B cell (primary cell): ENCODE measurements at regions not wholly inside any gene's neighbourhood (a gene's known extent, or its start where the extent isn't known, plus 50 kb on each side); places are given as distances from the start of the nearest gene placed in this dataset.

Source experiments
- EZH2 ChIP-seq: IDR thresholded peaks from 2 replicates; pipeline ENCODE4 v1.6.1; 2012; ENCODE audit warnings: borderline replicate concordance, low read depth, mild to moderate bottlenecking, moderate library complexity, low read length; ENCODE audit not compliant: insufficient read depth, poor library complexity, severe bottlenecking
- TF ChIP-seq, protein P1 (sequence below): fragments of 200-600 bp; IDR thresholded peaks from one replicate; pipeline ENCODE4 v1.8.0; 2022; ENCODE audit warnings: antibody characterized with exemption, mild to moderate bottlenecking

GRCh38 chr12:43221216-43221615, 330.8 kb downstream of the ADAMTS20 start:
- TF ChIP-seq, protein P1, sequence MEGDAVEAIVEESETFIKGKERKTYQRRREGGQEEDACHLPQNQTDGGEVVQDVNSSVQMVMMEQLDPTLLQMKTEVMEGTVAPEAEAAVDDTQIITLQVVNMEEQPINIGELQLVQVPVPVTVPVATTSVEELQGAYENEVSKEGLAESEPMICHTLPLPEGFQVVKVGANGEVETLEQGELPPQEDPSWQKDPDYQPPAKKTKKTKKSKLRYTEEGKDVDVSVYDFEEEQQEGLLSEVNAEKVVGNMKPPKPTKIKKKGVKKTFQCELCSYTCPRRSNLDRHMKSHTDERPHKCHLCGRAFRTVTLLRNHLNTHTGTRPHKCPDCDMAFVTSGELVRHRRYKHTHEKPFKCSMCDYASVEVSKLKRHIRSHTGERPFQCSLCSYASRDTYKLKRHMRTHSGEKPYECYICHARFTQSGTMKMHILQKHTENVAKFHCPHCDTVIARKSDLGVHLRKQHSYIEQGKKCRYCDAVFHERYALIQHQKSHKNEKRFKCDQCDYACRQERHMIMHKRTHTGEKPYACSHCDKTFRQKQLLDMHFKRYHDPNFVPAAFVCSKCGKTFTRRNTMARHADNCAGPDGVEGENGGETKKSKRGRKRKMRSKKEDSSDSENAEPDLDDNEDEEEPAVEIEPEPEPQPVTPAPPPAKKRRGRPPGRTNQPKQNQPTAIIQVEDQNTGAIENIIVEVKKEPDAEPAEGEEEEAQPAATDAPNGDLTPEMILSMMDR = no peak
- no peak for TF ChIP-seq EZH2
